Endodermal cell (in vitro differentiated cells): ENCODE measurements at regions not wholly inside any gene's neighbourhood (a gene's known extent, or its start where the extent isn't known, plus 50 kb on each side); places are given as distances from the start of the nearest gene placed in this dataset.

Experiments
- DNase-seq: peaks from one replicate; pipeline ENCODE4 v3.0.0-alpha.2; 2017
- H3K27ac ChIP-seq: 2 replicates; pipeline ENCODE4 v1.5.1; 2013; ENCODE audit warnings: mild to moderate bottlenecking, low read depth, low read length, moderate library complexity
- H3K27me3 ChIP-seq: 2 replicates; pipeline ENCODE4 v1.6.1; 2013; ENCODE audit warnings: mild to moderate bottlenecking, low read length, moderate library complexity; ENCODE audit not compliant: insufficient read depth, control insufficient read depth, poor library complexity, severe bottlenecking
- H3K36me3 ChIP-seq: 2 replicates; pipeline ENCODE4 v1.7.0; 2013; ENCODE audit warnings: mild to moderate bottlenecking, low read length, moderate library complexity; ENCODE audit not compliant: control insufficient read depth, insufficient read depth
- H3K4me1 ChIP-seq: one replicate; pipeline ENCODE4 v1.7.0; 2013; ENCODE audit warnings: low read length; ENCODE audit not compliant: control insufficient read depth, insufficient read depth
- H3K4me3 ChIP-seq: 2 replicates; pipeline ENCODE4 v1.5.1; 2013; ENCODE audit warnings: mild to moderate bottlenecking, low read length, moderate library complexity
- H3K9ac ChIP-seq: 2 replicates; pipeline ENCODE4 v1.6.1; 2013; ENCODE audit warnings: mild to moderate bottlenecking, low read length, moderate library complexity; ENCODE audit not compliant: poor library complexity, severe bottlenecking; ENCODE audit errors: extremely low read depth
- H3K9me3 ChIP-seq: 2 replicates; pipeline ENCODE4 v1.6.1; 2013; ENCODE audit warnings: mild to moderate bottlenecking, low read length, moderate library complexity; ENCODE audit not compliant: control insufficient read depth
- H3K27ac Mint-ChIP-seq: 2 replicates; pipeline ENCODE4 v1.8.0; 2020; ENCODE audit warnings: mixed read lengths
- H3K27me3 Mint-ChIP-seq: 2 replicates; pipeline ENCODE4 v1.8.0; 2021; ENCODE audit warnings: mild to moderate bottlenecking, mixed read lengths; ENCODE audit not compliant: insufficient read depth
- H3K36me3 Mint-ChIP-seq: 2 replicates; pipeline ENCODE4 v1.8.0; 2020; ENCODE audit warnings: low read depth, mixed read lengths
- H3K4me1 Mint-ChIP-seq: 2 replicates; pipeline ENCODE4 v1.8.0; 2020; ENCODE audit warnings: mixed read lengths
- H3K4me3 Mint-ChIP-seq: 2 replicates; pipeline ENCODE4 v1.8.0; 2020; ENCODE audit warnings: mild to moderate bottlenecking, moderate library complexity, mixed read lengths
- H3K9me3 Mint-ChIP-seq: 2 replicates; pipeline ENCODE4 v1.8.0; 2020; ENCODE audit warnings: mild to moderate bottlenecking, mixed read lengths
- CTCF ChIP-seq: fragments of 200-600 bp; sonication (generic); conservative IDR thresholded peaks from 2 replicates; pipeline ENCODE4 v1.5.0; 2021; ENCODE audit warnings: antibody characterized with exemption, mild to moderate bottlenecking
- WGBS, 2 experiments: methylation state at CpG; one replicate each; pipeline versions ENCODE4 v1.1.5 to v1.1.7; 2013; ENCODE audit warnings: missing lambda C conversion rate in 2 of 2, mixed read lengths in 1 of 2; ENCODE audit not compliant: insufficient coverage in 1 of 2, insufficient read length in 1 of 2; 5-methylcytosine and 5-hydroxymethylcytosine counted together

GRCh38 chr18:27372386-27372785, 187.3 kb upstream of the CHST9 start:
- H3K4me3 ChIP-seq, result no peak overlapping the region
- 40 to 85% methylated on average over 1 of the region's 1 CpG for WGBS, 2 experiments
- no peaks in the 10 kb centered on the region for H3K9me3 ChIP-seq
- no peak for DNase-seq
- H3K27me3 ChIP-seq, result no peaks in the 10 kb centered on the region
- no peak for TF ChIP-seq CTCF
- Mint-ChIP-seq H3K4me1 (peaks cover 10% of the 10 kb centered on the region), H3K9me3 (no peaks in the 10 kb centered on the region), H3K27ac (no peak overlapping the region), H3K27me3 (no peaks in the 10 kb centered on the region), H3K36me3 (no peaks in the 10 kb centered on the region), H3K4me3 (no peak overlapping the region)
- no peak overlapping the region for H3K27ac ChIP-seq
- no peaks in the 10 kb centered on the region for H3K36me3 ChIP-seq
- H3K4me1 ChIP-seq, result no peaks in the 10 kb centered on the region
- no peak overlapping the region for H3K9ac ChIP-seq

- Histone ChIP-seq H3K9ac (no peak overlapping the region), H3K4me1 (no peaks in the 10 kb centered on the region), H3K4me3 (no peak overlapping the region), H3K27ac (no peak overlapping the region), H3K9me3 (no peaks in the 10 kb centered on the region), H3K36me3 (no peaks in the 10 kb centered on the region), H3K27me3 (no peaks in the 10 kb centered on the region)
- H3K4me3 Mint-ChIP-seq, result no peak overlapping the region
- no peak overlapping the region for H3K27ac Mint-ChIP-seq
- 90% methylated on average over 5 of the region's 5 CpGs; no CpG with 5 or more reads in 1 of the 2 experiments for WGBS, 2 experiments
- peaks cover 13% of the 10 kb centered on the region for H3K4me1 Mint-ChIP-seq
- no peak for DNase-seq
- no peaks in the 10 kb centered on the region for H3K27me3 Mint-ChIP-seq
- peaks cover 4% of the 10 kb centered on the region for H3K9me3 Mint-ChIP-seq
- no peaks in the 10 kb centered on the region for H3K36me3 Mint-ChIP-seq
- TF ChIP-seq CTCF, result no peak
Observed at GRCh38 chr18:27366665-27367064, 181.6 kb upstream of the CHST9 start.

- Mint-ChIP-seq H3K36me3 (no peaks in the 10 kb centered on the region), H3K27me3 (no peaks in the 10 kb centered on the region), H3K9me3 (peaks cover 4% of the 10 kb centered on the region), H3K4me3 (no peak overlapping the region), H3K4me1 (peaks cover 13% of the 10 kb centered on the region), H3K27ac (no peak overlapping the region)
- Histone ChIP-seq H3K27ac (no peak overlapping the region), H3K4me1 (no peaks in the 10 kb centered on the region), H3K36me3 (no peaks in the 10 kb centered on the region), H3K9me3 (no peaks in the 10 kb centered on the region), H3K4me3 (no peak overlapping the region), H3K9ac (no peak overlapping the region), H3K27me3 (no peaks in the 10 kb centered on the region)
- no peak for DNase-seq
- TF ChIP-seq CTCF, result no peak
- 100% methylated on average over 1 of the region's 1 CpG; no CpG with 5 or more reads in 1 of the 2 experiments for WGBS, 2 experiments
Observed at GRCh38 chr18:27366151-27366550, 181.0 kb upstream of the CHST9 start.
